ENCODE measurements at regions not wholly inside any gene's neighbourhood (a gene's known extent, or its start where the extent isn't known, plus 50 kb on each side); places are given as distances from the start of the nearest gene placed in this dataset.

DNA sequence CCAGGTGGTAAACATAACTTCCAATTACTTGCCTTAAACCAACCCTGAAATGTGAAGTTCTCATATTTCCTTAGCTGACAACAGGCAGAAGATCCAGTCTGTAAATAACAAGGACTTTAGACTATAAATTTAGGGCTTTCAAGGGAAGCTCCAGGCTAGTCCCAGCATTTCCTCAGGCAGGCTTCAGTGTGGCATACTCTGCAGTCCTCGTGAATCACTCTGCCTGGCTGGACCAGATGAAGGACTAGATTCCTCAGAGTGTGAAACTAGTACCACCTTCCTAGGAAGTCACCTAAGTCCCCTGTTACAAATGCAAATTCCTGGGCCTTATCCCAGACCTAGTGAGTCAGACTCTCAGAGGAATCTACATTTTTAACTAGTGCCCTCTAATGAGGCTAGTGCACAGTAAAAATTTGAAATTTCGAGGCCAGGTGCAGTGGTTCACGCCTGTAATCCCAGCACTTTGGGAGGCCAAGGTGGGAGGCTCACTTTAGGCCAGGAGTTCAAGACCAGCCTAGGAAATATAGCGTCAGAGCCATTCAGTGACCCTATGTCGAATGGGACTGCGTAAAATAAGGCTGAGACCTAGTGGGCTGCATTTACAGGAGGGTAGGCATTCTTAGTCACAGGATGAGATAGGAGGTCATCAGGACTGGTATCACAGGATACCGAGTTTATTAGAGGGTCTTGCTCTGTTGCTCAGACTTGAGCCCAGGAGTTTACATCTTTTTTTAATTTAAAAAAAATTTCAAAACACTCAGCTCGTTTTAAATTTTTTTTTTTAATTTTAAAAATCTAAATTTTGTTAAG lies 279.6 kb upstream of the JARID2 start:
- TF ChIP-seq, protein P1, sequence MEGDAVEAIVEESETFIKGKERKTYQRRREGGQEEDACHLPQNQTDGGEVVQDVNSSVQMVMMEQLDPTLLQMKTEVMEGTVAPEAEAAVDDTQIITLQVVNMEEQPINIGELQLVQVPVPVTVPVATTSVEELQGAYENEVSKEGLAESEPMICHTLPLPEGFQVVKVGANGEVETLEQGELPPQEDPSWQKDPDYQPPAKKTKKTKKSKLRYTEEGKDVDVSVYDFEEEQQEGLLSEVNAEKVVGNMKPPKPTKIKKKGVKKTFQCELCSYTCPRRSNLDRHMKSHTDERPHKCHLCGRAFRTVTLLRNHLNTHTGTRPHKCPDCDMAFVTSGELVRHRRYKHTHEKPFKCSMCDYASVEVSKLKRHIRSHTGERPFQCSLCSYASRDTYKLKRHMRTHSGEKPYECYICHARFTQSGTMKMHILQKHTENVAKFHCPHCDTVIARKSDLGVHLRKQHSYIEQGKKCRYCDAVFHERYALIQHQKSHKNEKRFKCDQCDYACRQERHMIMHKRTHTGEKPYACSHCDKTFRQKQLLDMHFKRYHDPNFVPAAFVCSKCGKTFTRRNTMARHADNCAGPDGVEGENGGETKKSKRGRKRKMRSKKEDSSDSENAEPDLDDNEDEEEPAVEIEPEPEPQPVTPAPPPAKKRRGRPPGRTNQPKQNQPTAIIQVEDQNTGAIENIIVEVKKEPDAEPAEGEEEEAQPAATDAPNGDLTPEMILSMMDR (IDR thresholded peaks at IDR 0.05; ENCODE audit: low read depth, low read length): no peak
- H3K4me3 ChIP-seq (ENCODE audit: low read depth, low read length): no peak overlapping the region

DNA sequence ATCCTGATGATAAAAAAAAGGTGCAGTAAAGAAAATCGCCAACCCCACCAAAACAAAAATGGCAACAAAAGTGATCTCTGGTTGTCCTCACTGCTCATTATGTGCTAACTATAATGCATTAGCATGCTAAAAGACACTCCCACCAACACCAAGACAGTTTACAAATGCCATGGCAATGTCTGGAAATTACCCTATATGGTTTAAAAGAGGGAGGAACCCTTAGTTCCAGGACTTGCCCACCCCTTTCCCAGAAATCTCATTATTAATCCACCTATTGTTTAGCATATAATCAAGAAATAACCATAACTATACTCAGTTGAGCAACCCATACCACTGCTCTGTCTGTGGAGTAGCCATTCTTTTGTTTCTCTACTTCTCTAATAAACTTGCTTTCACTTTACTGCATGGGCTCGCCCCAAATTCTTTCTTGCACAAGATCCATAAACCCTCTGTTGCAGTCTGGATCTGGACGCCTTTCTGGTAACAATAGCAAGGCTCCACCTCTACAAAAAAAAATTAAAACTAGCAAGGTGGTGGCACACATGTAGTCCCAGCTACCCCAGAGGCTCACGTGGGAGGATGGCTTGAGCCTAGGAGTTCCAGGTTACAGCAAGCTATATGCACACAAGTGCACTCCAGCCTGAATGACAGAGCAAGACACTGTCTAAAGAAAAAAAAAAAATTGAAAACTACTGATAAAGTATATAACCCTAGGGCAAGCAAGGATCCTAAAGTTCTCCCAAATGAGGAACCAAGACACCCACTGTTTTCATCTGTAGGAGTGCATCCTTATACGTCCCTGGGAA lies 278.8 kb upstream of the JARID2 start:
- no peak overlapping the region for H3K4me3 ChIP-seq (ENCODE audit: low read depth, low read length)
- TF ChIP-seq, protein P1 (IDR thresholded peaks at IDR 0.05; ENCODE audit: low read depth, low read length): no peak

DNA sequence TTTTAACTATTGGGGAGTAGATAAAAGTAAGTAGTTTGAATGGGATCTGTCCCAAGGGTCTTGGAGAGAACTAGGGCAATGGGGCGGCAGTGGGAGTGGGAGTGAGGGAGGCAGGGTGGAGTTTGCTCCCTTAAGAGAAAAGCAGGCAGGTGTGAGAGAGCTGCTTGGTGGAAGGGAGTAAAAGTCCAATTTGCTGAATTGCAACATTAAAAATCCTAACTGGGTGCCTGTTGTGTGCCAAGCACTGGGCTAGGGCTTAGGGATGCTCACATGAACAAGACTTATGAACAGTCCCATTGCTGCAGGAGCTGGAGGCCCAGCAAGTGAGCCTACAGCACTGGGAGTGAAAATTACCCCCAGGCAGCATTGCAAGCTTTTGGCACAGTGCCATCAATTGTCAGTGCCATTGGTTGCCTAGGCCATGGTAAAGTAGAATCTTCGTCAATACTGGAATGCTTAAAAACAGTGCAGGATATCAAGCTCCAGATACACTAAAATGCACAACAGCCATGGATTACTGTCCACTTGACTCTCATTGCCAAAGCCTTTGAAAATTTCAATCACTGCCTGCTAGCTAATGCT lies 277.7 kb upstream of the JARID2 start:
- H3K4me3 ChIP-seq (ENCODE audit: low read depth, low read length): no peak overlapping the region
- TF ChIP-seq, protein P1 (IDR thresholded peaks at IDR 0.05; ENCODE audit: low read depth, low read length): no peak

DNA sequence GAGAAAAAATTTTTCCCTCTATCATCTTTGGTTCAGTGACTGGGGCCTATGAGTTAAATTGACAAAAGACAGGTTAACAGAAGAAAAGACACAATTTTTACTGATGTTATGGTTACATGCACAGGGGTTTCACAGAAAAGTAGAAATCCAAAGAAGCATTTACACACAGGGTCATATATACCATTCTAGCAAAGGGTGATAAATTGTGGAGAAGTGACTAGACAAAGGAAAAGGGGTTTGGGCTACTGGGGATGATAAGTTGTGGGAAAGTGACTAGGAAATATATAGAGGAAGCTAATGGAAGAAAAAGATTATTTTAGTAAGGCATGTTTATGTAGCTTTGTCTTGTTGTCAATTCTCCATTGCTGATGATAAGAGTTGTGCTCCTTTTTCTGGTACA lies 276.7 kb upstream of the JARID2 start:
- TF ChIP-seq, protein P1 (IDR thresholded peaks at IDR 0.05; ENCODE audit: low read depth, low read length): no peak
- H3K4me3 ChIP-seq (ENCODE audit: low read depth, low read length): no peak overlapping the region

DNA sequence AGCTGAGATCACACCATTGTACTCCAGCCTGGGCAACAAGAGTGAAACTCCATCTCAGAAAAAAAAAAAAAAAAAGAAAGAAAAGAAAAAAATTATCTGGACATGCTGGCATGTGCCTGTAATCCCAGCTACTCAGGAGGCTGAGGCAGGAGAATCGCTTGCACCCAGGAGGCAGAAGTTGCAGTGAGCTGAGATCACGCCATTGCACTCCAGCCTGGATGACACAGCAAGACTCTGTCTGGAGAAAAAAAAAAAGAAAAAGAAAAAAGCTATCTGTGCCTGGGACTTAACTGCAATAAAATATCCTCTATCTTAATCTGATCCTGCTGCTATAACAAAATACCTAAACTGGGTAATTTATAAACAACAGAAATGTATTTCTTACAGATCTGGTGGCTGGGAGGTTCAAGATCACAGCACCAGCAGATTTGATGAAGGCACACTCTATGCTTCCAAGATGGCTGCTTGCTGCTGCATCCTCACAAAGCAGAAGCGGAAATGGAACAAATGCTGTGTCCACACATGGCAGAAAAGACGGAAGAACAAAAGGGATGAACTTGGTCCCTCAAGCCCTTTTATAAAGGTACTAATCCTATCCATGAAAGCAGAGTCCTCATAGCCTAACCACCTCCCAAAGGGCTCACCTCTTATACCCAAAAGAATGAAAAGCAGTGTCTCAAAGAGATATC lies 273.3 kb upstream of the JARID2 start:
- H3K4me3 ChIP-seq (ENCODE audit: low read depth, low read length): no peak overlapping the region
- TF ChIP-seq, protein P1 (IDR thresholded peaks at IDR 0.05; ENCODE audit: low read depth, low read length): no peak

DNA sequence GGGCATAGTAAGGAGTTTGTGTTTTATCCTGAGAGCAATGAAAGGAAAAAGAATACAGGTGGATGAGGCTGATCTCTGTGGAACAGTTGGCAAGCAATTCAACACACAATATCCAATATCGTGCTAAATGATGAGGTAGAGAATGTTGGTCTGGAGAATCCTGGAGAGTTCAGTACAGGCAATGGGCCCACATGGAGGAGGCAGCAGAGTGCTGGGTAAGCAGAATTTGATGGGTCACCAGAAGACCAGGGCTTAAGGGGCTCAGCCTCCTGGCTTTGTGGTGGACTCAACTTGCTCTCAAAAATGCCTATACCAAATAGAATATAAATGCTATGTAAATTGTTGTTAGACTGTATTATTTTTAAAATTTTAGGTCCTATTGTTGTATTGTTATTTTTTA lies 271.5 kb upstream of the JARID2 start:
- no peak overlapping the region for H3K4me3 ChIP-seq (ENCODE audit: low read depth, low read length)
- TF ChIP-seq, protein P1 (IDR thresholded peaks at IDR 0.05; ENCODE audit: low read depth, low read length): no peak

Data from WI38 (cell line).